ENCODE measurements at regions not wholly inside any gene's neighbourhood (a gene's known extent, or its start where the extent isn't known, plus 50 kb on each side); places are given as distances from the start of the nearest gene placed in this dataset.

- intact Hi-C loops (cut with DNase I; ENCODE audit: low total_unique reads), result no loop called here
Observed at GRCh38 chr15:26126819-26127387, 263.8 kb upstream of the ATP10A start.

GRCh38 chr15:26126070-26126469, 262.9 kb upstream of the ATP10A start:
- Histone ChIP-seq H3K27ac (no peak overlapping the region), H3K9me3 (no peaks in the 10 kb centered on the region), H3K36me3 (no peaks in the 10 kb centered on the region), H3K4me1 (no peaks in the 10 kb centered on the region), H3K4me3 (no peak overlapping the region), H3K27me3 (replicated peaks in 1 of 7) (peaks cover 0 to 19% (median 0%) of the 10 kb centered on the region in 7 donors)
- DNase-seq, result no peak
- TF ChIP-seq CTCF (IDR thresholded peaks at IDR 0.05 in 8 of 11, conservative IDR thresholded peaks at IDR 0.05 in 3 of 11) (no peak), POLR2A (IDR thresholded peaks at IDR 0.05) (no peak), POLR2AphosphoS5 (IDR thresholded peaks at IDR 0.05) (no peak)
- WGBS, 5 donors, result 56 to 70% (median 66%) methylated on average over 5 to 6 of the region's 6 CpGs
- intact Hi-C loops (cut with DNase I; ENCODE audit: low total_unique reads), result no loop called here

More at GRCh38 chr15:26126819-26127387, 263.8 kb upstream of the ATP10A start:
- H3K27me3 ChIP-seq (replicated peaks in 1 of 7), result peaks cover 0 to 19% (median 0%) of the 10 kb centered on the region in 7 donors
- H3K4me3 ChIP-seq, result no peak overlapping the region
- DNase-seq, result no peak
- TF ChIP-seq POLR2A (IDR thresholded peaks at IDR 0.05), result no peak
- TF ChIP-seq POLR2AphosphoS5 (IDR thresholded peaks at IDR 0.05), result no peak
- no peak for TF ChIP-seq CTCF (IDR thresholded peaks at IDR 0.05 in 8 of 11, conservative IDR thresholded peaks at IDR 0.05 in 3 of 11)
- no peaks in the 10 kb centered on the region for H3K9me3 ChIP-seq
- no peaks in the 10 kb centered on the region for H3K36me3 ChIP-seq
- H3K4me1 ChIP-seq, result no peaks in the 10 kb centered on the region
- no peak overlapping the region for H3K27ac ChIP-seq
- 84 to 98% (median 87%) methylated on average over 3 of the region's 3 CpGs for WGBS, 5 donors

- TF ChIP-seq POLR2AphosphoS5 (IDR thresholded peaks at IDR 0.05) (no peak), POLR2A (IDR thresholded peaks at IDR 0.05) (no peak), CTCF (IDR thresholded peaks at IDR 0.05 in 8 of 11, conservative IDR thresholded peaks at IDR 0.05 in 3 of 11) (no peak)
- no peak overlapping the region for H3K27ac ChIP-seq
- peaks cover 0 to 19% (median 0%) of the 10 kb centered on the region in 7 donors for H3K27me3 ChIP-seq (replicated peaks in 1 of 7)
- no peaks in the 10 kb centered on the region for H3K9me3 ChIP-seq
- no peak for DNase-seq
- intact Hi-C loops (cut with DNase I; ENCODE audit: low total_unique reads), result no loop called here
- H3K4me1 ChIP-seq, result no peaks in the 10 kb centered on the region
- no peak overlapping the region for H3K4me3 ChIP-seq
- WGBS, 5 donors, result 85 to 96% (median 88%) methylated on average over 5 to 12 of the region's 12 CpGs
- no peaks in the 10 kb centered on the region for H3K36me3 ChIP-seq
Observed at GRCh38 chr15:26125664-26126063, 262.5 kb upstream of the ATP10A start.

GRCh38 chr15:26119322-26119721, 256.2 kb upstream of the ATP10A start:
- DNase-seq, result no peak
- Histone ChIP-seq H3K27ac (no peak overlapping the region), H3K9me3 (no peaks in the 10 kb centered on the region), H3K4me3 (no peak overlapping the region), H3K27me3 (replicated peaks in 1 of 7) (no peaks in the 10 kb centered on the region), H3K4me1 (no peaks in the 10 kb centered on the region), H3K36me3 (no peaks in the 10 kb centered on the region)
- TF ChIP-seq POLR2AphosphoS5 (IDR thresholded peaks at IDR 0.05) (no peak), POLR2A (IDR thresholded peaks at IDR 0.05) (no peak), CTCF (IDR thresholded peaks at IDR 0.05 in 8 of 11, conservative IDR thresholded peaks at IDR 0.05 in 3 of 11) (no peak)
- intact Hi-C loops (cut with DNase I; ENCODE audit: low total_unique reads), result no loop called here
- WGBS, 5 donors, result 81 to 92% (median 88%) methylated on average over 6 of the region's 6 CpGs
